ENCODE measurements at regions not wholly inside any gene's neighbourhood (a gene's known extent, or its start where the extent isn't known, plus 50 kb on each side); places are given as distances from the start of the nearest gene placed in this dataset.
"Not testable (repeated sequence)": the region's sequence is repeated elsewhere in the genome, so short reads cannot be mapped to it uniquely, and the experiment has no call there.

GRCh38 chr10:20489961-20490360, 407.1 kb downstream of the NEBL start:
- peaks cover 10 to 16% of the 10 kb centered on the region in 2 donors for H3K9me3 Mint-ChIP-seq
- H3K27ac Mint-ChIP-seq: no peak overlapping the region
- H3K36me3 Mint-ChIP-seq: no peaks in the 10 kb centered on the region
- ATAC-seq (no peak), DNase-seq (ENCODE audit: low spot score in 2 of 2) (no peak)

DNA sequence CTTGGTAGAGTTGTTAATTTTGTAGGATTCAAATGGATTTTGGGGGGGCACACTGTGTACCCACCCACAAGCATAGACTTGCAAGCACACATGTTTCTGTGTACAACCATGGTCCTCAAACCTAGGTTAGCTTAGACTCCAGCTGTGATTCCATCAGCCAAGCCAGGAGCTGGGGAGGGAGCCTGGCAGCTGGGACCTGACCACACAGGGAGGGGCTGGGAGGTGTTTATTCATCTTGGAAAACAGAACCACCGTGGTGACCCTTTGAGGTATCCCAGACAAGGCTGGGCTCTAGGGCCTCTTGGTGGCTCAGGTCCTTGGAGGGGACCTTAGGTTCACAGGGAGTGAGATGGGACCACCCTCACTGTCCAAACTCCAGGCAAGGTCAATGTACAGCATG, 410.3 kb downstream of the NEBL start:
- H3K27ac Mint-ChIP-seq: no peak overlapping the region
- ATAC-seq (no peak), DNase-seq (ENCODE audit: low spot score in 2 of 2) (no peak)
- no peaks in the 10 kb centered on the region for H3K36me3 Mint-ChIP-seq
- peaks cover 5 to 12% of the 10 kb centered on the region in 2 donors for H3K9me3 Mint-ChIP-seq

GRCh38 chr10:20485554-20485953, 411.6 kb downstream of the NEBL start:
- Mint-ChIP-seq H3K9me3 (peaks cover 9 to 15% of the 10 kb centered on the region in 2 donors), H3K27ac (no peak overlapping the region), H3K36me3 (no peaks in the 10 kb centered on the region)
- no peak for DNase-seq (ENCODE audit: low spot score in 2 of 2)
- ATAC-seq: no peak

GRCh38 chr10:20481054-20481453, 416.1 kb downstream of the NEBL start:
- DNase-seq (ENCODE audit: low spot score in 2 of 2): no peak
- ATAC-seq: no peak
- H3K9me3 Mint-ChIP-seq: peaks cover 10 to 15% of the 10 kb centered on the region in 2 donors
- no peaks in the 10 kb centered on the region for H3K36me3 Mint-ChIP-seq
- H3K27ac Mint-ChIP-seq: no peak overlapping the region

DNA sequence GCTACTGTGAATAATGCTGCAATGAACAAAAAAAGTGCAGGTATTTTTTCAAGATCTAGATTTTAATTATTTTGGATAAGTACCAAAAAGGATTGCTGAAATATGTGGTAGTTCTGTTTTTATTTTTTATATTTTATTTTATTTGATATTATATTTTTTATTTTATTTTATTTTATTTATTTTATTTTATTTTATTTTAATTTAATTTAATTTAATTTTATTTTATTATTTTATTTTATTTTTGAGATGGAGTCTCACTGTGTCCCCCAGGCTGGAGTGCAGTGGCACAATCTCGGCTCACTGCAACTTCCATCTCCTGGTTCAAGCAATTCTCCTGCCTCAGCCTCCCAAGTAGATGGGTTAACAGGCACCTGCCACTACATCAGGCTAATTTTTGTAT, 416.5 kb downstream of the NEBL start:
- DNase-seq (ENCODE audit: low spot score in 2 of 2); ATAC-seq; H3K36me3 Mint-ChIP-seq; H3K27ac Mint-ChIP-seq: not testable (repeated sequence)
- peaks cover 10 to 15% of the 10 kb centered on the region in 2 donors for H3K9me3 Mint-ChIP-seq

DNA sequence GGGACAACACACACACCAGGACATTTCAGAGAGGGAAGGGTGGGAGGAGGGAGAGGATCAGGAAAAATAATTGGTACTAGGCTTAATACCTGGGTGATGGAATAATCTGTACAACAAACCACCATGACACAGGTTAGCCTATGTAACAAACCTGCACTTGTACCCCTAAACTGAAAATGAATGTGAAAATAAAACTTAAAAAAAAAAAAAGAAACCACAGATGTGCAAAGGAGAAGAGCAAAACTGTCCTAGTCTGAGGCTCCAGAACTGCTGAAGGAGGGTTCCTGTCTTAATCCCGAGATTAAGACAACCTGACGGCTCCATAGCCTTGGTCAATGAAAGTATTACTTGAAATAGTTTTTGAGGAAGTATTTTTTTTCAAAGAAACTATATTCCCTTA, 423.0 kb downstream of the NEBL start:
- Mint-ChIP-seq H3K36me3 (no peaks in the 10 kb centered on the region), H3K27ac (no peak overlapping the region), H3K9me3 (peaks cover 4 to 7% of the 10 kb centered on the region in 2 donors)
- ATAC-seq (no peak), DNase-seq (ENCODE audit: low spot score in 2 of 2) (no peak)

DNA sequence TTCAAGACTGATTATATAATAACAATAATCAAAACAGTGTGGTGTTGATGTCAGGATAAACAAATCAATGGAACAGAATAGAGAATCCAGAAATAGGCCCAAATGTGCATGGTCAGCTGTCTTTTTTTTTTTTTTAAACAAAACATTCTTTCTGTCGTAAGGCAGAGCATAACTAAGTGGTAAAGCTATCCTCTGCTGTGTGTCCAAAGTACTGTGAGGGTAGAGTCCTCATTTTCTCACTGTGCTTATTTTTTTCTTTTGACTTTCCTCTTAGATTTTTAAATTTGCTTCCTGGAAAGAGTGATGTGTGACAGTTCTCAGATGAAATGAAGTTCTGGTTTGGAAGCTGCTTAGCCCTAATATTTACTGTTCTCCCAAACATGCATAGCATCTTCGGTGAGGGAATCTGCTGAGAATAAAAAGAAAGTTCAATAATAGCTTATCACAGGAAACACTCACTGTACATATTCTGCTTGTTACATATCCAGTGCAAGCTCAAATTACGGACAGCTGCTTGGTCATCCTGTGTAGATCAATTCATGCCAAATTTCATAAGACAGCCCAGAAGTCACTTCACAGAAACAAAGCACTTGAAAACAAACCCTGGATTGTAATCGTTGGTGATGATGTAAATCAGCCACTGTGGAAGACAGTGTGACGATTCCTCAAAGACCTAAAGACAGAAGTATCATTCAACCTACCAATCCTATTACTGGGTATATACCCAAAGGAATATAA, 423.9 kb downstream of the NEBL start:
- H3K27ac Mint-ChIP-seq: no peak overlapping the region
- DNase-seq (ENCODE audit: low spot score in 2 of 2) (no peak), ATAC-seq (no peak)
- no peaks in the 10 kb centered on the region for H3K36me3 Mint-ChIP-seq
- H3K9me3 Mint-ChIP-seq: peaks cover 3 to 4% of the 10 kb centered on the region in 2 donors

DNA sequence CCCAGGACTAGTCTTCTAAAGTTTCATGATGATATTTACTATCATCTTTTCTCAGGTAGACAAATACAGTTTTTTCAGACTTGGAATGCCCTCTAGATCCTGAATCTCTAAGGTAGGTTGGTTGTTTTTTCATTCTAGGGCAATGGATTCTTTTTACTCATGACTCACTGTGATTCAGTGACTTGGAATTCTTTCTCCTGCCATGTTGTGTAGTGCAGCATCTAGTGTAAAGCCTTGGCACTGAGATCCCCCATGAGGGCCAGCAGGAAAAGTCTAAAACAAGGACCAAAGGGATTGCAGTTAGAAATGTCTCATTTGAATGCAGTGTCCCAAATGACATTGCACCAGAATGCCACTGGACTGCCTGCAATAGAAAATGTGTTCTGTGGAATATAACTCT, 430.4 kb downstream of the NEBL start:
- ATAC-seq: no peak
- DNase-seq (ENCODE audit: low spot score in 2 of 2): no peak
- H3K27ac Mint-ChIP-seq: no peak overlapping the region
- H3K36me3 Mint-ChIP-seq: peaks cover 0 to 12% of the 10 kb centered on the region in 2 donors
- peaks cover 9 to 11% of the 10 kb centered on the region in 2 donors for H3K9me3 Mint-ChIP-seq

DNA sequence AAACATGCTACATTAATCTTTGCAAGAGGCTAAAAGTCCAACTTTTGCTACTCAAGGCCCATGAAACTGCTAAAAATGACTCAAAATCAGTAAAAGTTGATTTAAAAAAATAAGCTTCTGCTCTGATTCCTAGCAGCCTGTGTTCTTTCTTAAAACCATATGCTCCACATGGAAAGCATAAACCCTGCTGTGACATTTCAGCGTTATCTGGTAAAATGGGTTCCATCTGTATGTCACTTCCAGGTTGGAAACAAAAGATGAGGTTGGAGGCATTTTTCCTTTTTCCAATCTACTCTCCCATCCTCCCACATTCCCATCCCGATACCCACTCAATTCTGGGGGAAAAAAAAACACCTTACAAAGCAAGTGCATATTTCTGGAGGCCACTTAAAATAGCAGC, 439.5 kb downstream of the NEBL start:
- H3K9me3 Mint-ChIP-seq: peaks cover 7 to 8% of the 10 kb centered on the region in 2 donors
- H3K36me3 Mint-ChIP-seq: peaks cover 0 to 9% of the 10 kb centered on the region in 2 donors
- no peak for DNase-seq (ENCODE audit: low spot score in 2 of 2)
- no peak for ATAC-seq
- no peak overlapping the region for H3K27ac Mint-ChIP-seq

GRCh38 chr10:20455774-20456173, 441.3 kb downstream of the NEBL start:
- H3K27ac Mint-ChIP-seq: no peak overlapping the region
- peaks cover 0 to 4% of the 10 kb centered on the region in 2 donors for H3K9me3 Mint-ChIP-seq
- ATAC-seq: no peak
- no peak for DNase-seq (ENCODE audit: low spot score in 2 of 2)
- H3K36me3 Mint-ChIP-seq: peaks cover 0 to 5% of the 10 kb centered on the region in 2 donors

- no peaks in the 10 kb centered on the region for H3K36me3 Mint-ChIP-seq
- no peaks in the 10 kb centered on the region for H3K9me3 Mint-ChIP-seq
- ATAC-seq (no peak), DNase-seq (ENCODE audit: low spot score in 2 of 2) (no peak)
- H3K27ac Mint-ChIP-seq: no peak overlapping the region
These were observed 442.8 kb downstream of the NEBL start for GRCh38 chr10:20454331-20454730.

GRCh38 chr10:20446561-20447193, 450.4 kb downstream of the NEBL start:
- H3K36me3 Mint-ChIP-seq: no peaks in the 10 kb centered on the region
- ATAC-seq (no peak), DNase-seq (ENCODE audit: low spot score in 2 of 2) (no peak)
- H3K9me3 Mint-ChIP-seq: peaks cover 16% of the 10 kb centered on the region in 2 donors
- no peak overlapping the region for H3K27ac Mint-ChIP-seq

GRCh38 chr10:20443094-20443493, 454.0 kb downstream of the NEBL start:
- DNase-seq (ENCODE audit: low spot score in 2 of 2) (no peak), ATAC-seq (no peak)
- Mint-ChIP-seq H3K9me3 (peaks cover 28 to 33% of the 10 kb centered on the region in 2 donors), H3K27ac (no peak overlapping the region), H3K36me3 (peaks cover 0 to 17% of the 10 kb centered on the region in 2 donors)

DNA sequence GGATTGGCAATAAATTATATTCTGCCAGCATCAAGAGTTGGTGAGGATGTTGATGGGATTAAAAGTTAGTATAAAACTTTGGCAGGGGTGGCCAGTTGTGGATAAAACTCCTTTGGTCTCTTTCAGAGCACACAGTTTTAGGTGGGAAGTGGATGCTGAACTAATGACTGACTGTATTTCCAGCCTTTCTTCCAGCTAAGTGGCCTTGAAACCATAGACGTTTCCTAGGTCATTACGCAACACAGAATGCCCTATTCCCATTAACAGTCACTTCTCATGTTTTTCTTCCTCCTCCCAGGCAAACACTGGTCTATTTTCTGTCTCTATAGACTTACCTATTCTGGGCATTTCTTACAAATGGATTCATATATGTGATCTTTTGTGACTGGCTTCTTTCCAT, 467.4 kb downstream of the NEBL start:
- DNase-seq (ENCODE audit: low spot score in 2 of 2) (no peak), ATAC-seq (no peak)
- Mint-ChIP-seq H3K27ac (no peak overlapping the region), H3K36me3 (peaks cover 0 to 9% of the 10 kb centered on the region in 2 donors), H3K9me3 (peaks cover 18 to 24% of the 10 kb centered on the region in 2 donors)

- ATAC-seq (no peak), DNase-seq (ENCODE audit: low spot score in 2 of 2) (no peak)
- H3K27ac Mint-ChIP-seq: no peak overlapping the region
- H3K36me3 Mint-ChIP-seq: peaks cover 0 to 9% of the 10 kb centered on the region in 2 donors
- peaks cover 27 to 30% of the 10 kb centered on the region in 2 donors for H3K9me3 Mint-ChIP-seq
These were observed 469.3 kb downstream of the NEBL start for GRCh38 chr10:20427821-20428220.

DNA sequence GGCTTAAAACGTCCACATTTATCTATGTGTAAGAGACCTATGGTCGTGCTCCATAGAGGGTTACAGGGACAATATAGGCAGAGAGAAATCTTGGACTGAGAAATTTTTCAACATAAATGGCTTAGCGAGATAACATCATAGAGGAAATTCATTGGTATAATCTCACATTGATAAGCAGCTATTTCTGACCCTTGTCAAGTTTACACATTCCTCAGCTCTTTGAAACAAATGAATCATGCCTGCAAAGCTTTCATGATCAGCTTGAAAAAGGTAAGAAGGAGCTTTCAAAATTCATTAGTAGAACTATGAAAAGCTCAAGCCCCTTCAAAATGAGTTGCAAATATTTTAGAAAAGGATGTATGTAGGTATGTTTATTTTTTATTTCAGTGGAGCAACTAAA, 478.8 kb downstream of the NEBL start:
- H3K9me3 Mint-ChIP-seq: peaks cover 8 to 18% of the 10 kb centered on the region in 2 donors
- peaks cover 0 to 12% of the 10 kb centered on the region in 2 donors for H3K36me3 Mint-ChIP-seq
- no peak for DNase-seq (ENCODE audit: low spot score in 2 of 2)
- no peak for ATAC-seq
- H3K27ac Mint-ChIP-seq: no peak overlapping the region

DNA sequence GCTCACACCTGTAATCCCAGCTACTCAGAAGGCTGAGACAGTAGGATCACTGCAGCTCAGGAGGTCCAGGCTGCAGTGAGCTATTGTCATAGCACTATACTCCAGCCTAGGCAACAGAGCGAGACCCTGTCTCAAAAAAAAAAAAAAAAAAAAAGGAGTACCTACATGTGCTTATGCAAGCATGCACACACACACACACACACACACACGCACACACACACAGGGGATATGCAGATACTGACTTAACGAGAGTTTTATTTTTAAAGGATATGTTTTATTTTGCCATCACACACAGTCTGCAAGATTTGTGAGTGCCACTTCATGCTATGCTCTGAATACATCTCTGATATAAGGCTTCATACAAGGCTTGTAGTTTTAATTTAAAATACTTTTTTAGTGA, 479.3 kb downstream of the NEBL start:
- H3K36me3 Mint-ChIP-seq: peaks cover 0 to 12% of the 10 kb centered on the region in 2 donors
- H3K9me3 Mint-ChIP-seq: peaks cover 8 to 18% of the 10 kb centered on the region in 2 donors
- H3K27ac Mint-ChIP-seq: no peak overlapping the region
- ATAC-seq (no peak), DNase-seq (ENCODE audit: low spot score in 2 of 2) (no peak)

- ATAC-seq (no peak), DNase-seq (ENCODE audit: low spot score in 2 of 2) (no peak)
- peaks cover 4 to 11% of the 10 kb centered on the region in 2 donors for H3K9me3 Mint-ChIP-seq
- no peak overlapping the region for H3K27ac Mint-ChIP-seq
- H3K36me3 Mint-ChIP-seq: peaks cover 0 to 7% of the 10 kb centered on the region in 2 donors
These were observed 481.4 kb downstream of the NEBL start for GRCh38 chr10:20415684-20416083.
